CD14-positive monocyte (primary cell): ENCODE measurements at regions not wholly inside any gene's neighbourhood (a gene's known extent, or its start where the extent isn't known, plus 50 kb on each side); places are given as distances from the start of the nearest gene placed in this dataset.

ENCODE experiments used
- DNase-seq, 3 donors: peaks; one replicate each; pipeline ENCODE4 v3.0.0-alpha.2; 2011 to 2022
- H2AFZ ChIP-seq: 2 replicates; pipeline ENCODE4 v1.6.0; 2012; ENCODE audit warnings: mild to moderate bottlenecking, low read depth, low read length, inconsistent platforms; ENCODE audit not compliant: insufficient read depth, poor library complexity, severe bottlenecking
- H3K27ac ChIP-seq, 2 donors: 1 replicate in 1 of 2; 2 replicates in 1 of 2; pipeline ENCODE4 v1.5.1; 2012 to 2013; ENCODE audit warnings: low read length in 2 of 2, control low read depth in 1 of 2, inconsistent platforms in 1 of 2, low read depth in 1 of 2, mild to moderate bottlenecking in 1 of 2
- H3K27me3 ChIP-seq, 2 donors: one replicate each; pipeline versions ENCODE4 v1.6.0 to v1.6.1; 2011 to 2013; ENCODE audit warnings: low read length in 2 of 2; ENCODE audit not compliant: control insufficient read depth in 2 of 2, insufficient read depth in 2 of 2
- H3K36me3 ChIP-seq, 2 donors: replicated peaks in 1 of 2; 1 replicate in 1 of 2; 2 replicates in 1 of 2; pipeline versions ENCODE4 v1.5.1 to v1.6.1; 2012 to 2013; ENCODE audit warnings: low read length in 2 of 2, control low read depth in 1 of 2, inconsistent platforms in 1 of 2, mild to moderate bottlenecking in 1 of 2; ENCODE audit not compliant: insufficient read depth in 2 of 2, control insufficient read depth in 1 of 2
- H3K4me1 ChIP-seq, 2 donors: 1 replicate in 1 of 2; 2 replicates in 1 of 2; pipeline versions ENCODE4 v1.5.1 to v1.6.1; 2012 to 2013; ENCODE audit warnings: low read length in 2 of 2, control low read depth in 1 of 2, inconsistent platforms in 1 of 2, mild to moderate bottlenecking in 1 of 2, moderate library complexity in 1 of 2; ENCODE audit not compliant: insufficient read depth in 2 of 2, control insufficient read depth in 1 of 2
- H3K4me2 ChIP-seq: replicated peaks from 2 replicates; pipeline ENCODE3; 2012; ENCODE audit warnings: low read length, moderate library complexity, mild to moderate bottlenecking; ENCODE audit not compliant: poor library complexity, severe bottlenecking; ENCODE audit errors: extremely low read depth
- H3K4me3 ChIP-seq, 3 experiments: fragments of 200-600 bp in 1 of 3; sonication (generic) in 1 of 3; replicated peaks in 1 of 3; 1 replicate in 2 of 3; 2 replicates in 1 of 3; pipeline ENCODE4 v1.5.1; 2011 to 2013; ENCODE audit warnings: low read length in 3 of 3, mild to moderate bottlenecking in 3 of 3, control low read depth in 2 of 3, low read depth in 2 of 3, inconsistent platforms in 1 of 3, moderate library complexity in 1 of 3
- H3K79me2 ChIP-seq: 2 replicates; pipeline ENCODE4 v1.6.0; 2012; ENCODE audit warnings: mild to moderate bottlenecking, control low read depth, inconsistent platforms, low read length, moderate library complexity; ENCODE audit not compliant: insufficient read depth
- H3K9ac ChIP-seq: 2 replicates; pipeline ENCODE4 v1.6.0; 2017; ENCODE audit warnings: low read length, mild to moderate bottlenecking; ENCODE audit not compliant: insufficient read depth, poor library complexity, severe bottlenecking
- H3K9me3 ChIP-seq, 2 donors: replicated peaks in 1 of 2; 1 replicate in 1 of 2; 2 replicates in 1 of 2; pipeline versions ENCODE4 v1.5.1 to v1.6.1; 2012 to 2013; ENCODE audit warnings: low read length in 2 of 2, control low read depth in 1 of 2; ENCODE audit not compliant: control insufficient read depth in 1 of 2, insufficient read depth in 1 of 2
- H4K20me1 ChIP-seq: 2 replicates; pipeline ENCODE4 v1.6.0; 2012; ENCODE audit warnings: mild to moderate bottlenecking, low read length, control low read depth, moderate library complexity; ENCODE audit not compliant: insufficient read depth
- H3K27ac Mint-ChIP-seq, 7 donors: one replicate each; pipeline ENCODE4 v1.8.0; 2020; ENCODE audit warnings: mild to moderate bottlenecking in 7 of 7, mixed read lengths in 7 of 7, moderate library complexity in 6 of 7, inconsistent platforms in 2 of 7
- H3K27me3 Mint-ChIP-seq, 3 donors: one replicate each; pipeline ENCODE4 v1.8.0; 2021 to 2022; ENCODE audit warnings: low read depth in 3 of 3, mild to moderate bottlenecking in 3 of 3, mixed read lengths in 3 of 3, moderate library complexity in 3 of 3, inconsistent platforms in 1 of 3
- H3K36me3 Mint-ChIP-seq, 2 donors: one replicate each; pipeline ENCODE4 v1.8.0; 2020; ENCODE audit warnings: mixed read lengths in 2 of 2, inconsistent platforms in 1 of 2, mild to moderate bottlenecking in 1 of 2
- H3K4me1 Mint-ChIP-seq: one replicate; pipeline ENCODE4 v1.8.0; 2020; ENCODE audit warnings: mild to moderate bottlenecking, mixed read lengths
- H3K4me3 Mint-ChIP-seq, 2 donors: one replicate each; pipeline ENCODE4 v1.8.0; 2020; ENCODE audit warnings: mild to moderate bottlenecking in 2 of 2, mixed read lengths in 2 of 2, moderate library complexity in 1 of 2
- H3K9me3 Mint-ChIP-seq, 7 donors: one replicate each; pipeline ENCODE4 v1.8.0; 2020 to 2022; ENCODE audit warnings: mixed read lengths in 7 of 7, mild to moderate bottlenecking in 6 of 7, moderate library complexity in 6 of 7, inconsistent platforms in 2 of 7
- CTCF ChIP-seq: fragments of 200-600 bp; IDR thresholded peaks from one replicate; pipeline ENCODE4 v1.8.0; 2022; ENCODE audit warnings: antibody characterized with exemption, mild to moderate bottlenecking
- WGBS: methylation state at CpG from one replicate; pipeline ENCODE4 v1.1.5; 2013; ENCODE audit warnings: missing lambda C conversion rate; ENCODE audit not compliant: insufficient coverage; 5-methylcytosine and 5-hydroxymethylcytosine counted together
- intact Hi-C, 2 donors: fragments of 100-400 bp; cut with micrococcal nuclease; formaldehyde crosslinking; loops; one replicate each; pipeline versions ENCODE4 v1.15.0 to v1.15.1; 2023

- H3K27me3 Mint-ChIP-seq, result peaks cover 11 to 30% (median 29%) of the 10 kb centered on the region in 3 donors
- peaks cover 12 to 19% of the 10 kb centered on the region in 2 donors for H3K9me3 ChIP-seq
- H3K4me3 ChIP-seq, result no peak overlapping the region
- H3K27ac ChIP-seq, result peak overlapping the region in 1 of 2 donors; percentile 46
- peak; percentile 18 for TF ChIP-seq CTCF
- no peaks in the 10 kb centered on the region for H3K36me3 Mint-ChIP-seq
- H3K4me2 ChIP-seq, result no peak overlapping the region
- 20% methylated on average over 25 of the region's 28 CpGs for WGBS
- H4K20me1 ChIP-seq, result no peaks in the 10 kb centered on the region
- peak overlapping the region in 1 of 2 donors; percentile 73 for H3K4me3 Mint-ChIP-seq
- peaks cover 44 to 51% of the 10 kb centered on the region in 2 donors for H3K4me1 ChIP-seq
- intact Hi-C loops, result no loop called here
- no peak overlapping the region for H3K9ac ChIP-seq
- peaks cover 5 to 24% (median 14%) of the 10 kb centered on the region in 7 donors for H3K9me3 Mint-ChIP-seq
- H3K27me3 ChIP-seq, result no peaks in the 10 kb centered on the region
- peaks cover 37% of the 10 kb centered on the region for H3K4me1 Mint-ChIP-seq
- peak; percentile 49 to 59 (median 52) for DNase-seq
- H3K36me3 ChIP-seq, result no peaks in the 10 kb centered on the region
- H2AFZ ChIP-seq, result peak overlapping the region; percentile 16
- peak overlapping the region in 4 of 7 donors; percentile 10 to 68 (median 34) for H3K27ac Mint-ChIP-seq
- H3K79me2 ChIP-seq, result no peaks in the 10 kb centered on the region
Measured at GRCh38 chr12:132439333-132439904, 50.5 kb upstream of the FBRSL1 start.

- Histone ChIP-seq H3K4me3 (no peak overlapping the region), H3K4me1 (peaks cover 38 to 45% of the 10 kb centered on the region in 2 donors), H3K27me3 (no peaks in the 10 kb centered on the region), H4K20me1 (no peaks in the 10 kb centered on the region), H3K27ac (peak overlapping the region in 1 of 2 donors; percentile 46), H3K79me2 (no peaks in the 10 kb centered on the region), H3K4me2 (no peak overlapping the region), H2AFZ (no peak overlapping the region), H3K36me3 (no peaks in the 10 kb centered on the region), H3K9me3 (peaks cover 12 to 19% of the 10 kb centered on the region in 2 donors), H3K9ac (no peak overlapping the region)
- TF ChIP-seq CTCF, result no peak
- intact Hi-C loops, result no loop called here
- Mint-ChIP-seq H3K36me3 (no peaks in the 10 kb centered on the region), H3K27ac (no peak overlapping the region), H3K27me3 (peaks cover 12 to 30% (median 30%) of the 10 kb centered on the region in 3 donors), H3K4me1 (peaks cover 34% of the 10 kb centered on the region), H3K9me3 (peaks cover 5 to 24% (median 14%) of the 10 kb centered on the region in 7 donors), H3K4me3 (no peak overlapping the region)
- DNase-seq, result no peak
- WGBS, result 97% methylated on average over 28 of the region's 28 CpGs
Measured at GRCh38 chr12:132438726-132439125, 51.2 kb upstream of the FBRSL1 start.
